GM23338 (cell line): ENCODE measurements at regions not wholly inside any gene's neighbourhood (a gene's known extent, or its start where the extent isn't known, plus 50 kb on each side); places are given as distances from the start of the nearest gene placed in this dataset.

Experiments
- ATAC-seq: fragments of 200-7000 bp; cut with Tn5 transposase; 3 replicates; pipeline ENCODE4 v1.9.1; 2020
- DNase-seq: peaks from one replicate; pipeline ENCODE4 v3.0.0-alpha.2; 2015; ENCODE audit warnings: low spot score
- H2AFZ ChIP-seq: fragments of 200-600 bp; sonication (generic); 2 replicates; pipeline ENCODE4 v1.8.0; 2016; ENCODE audit warnings: antibody characterized with exemption, mild to moderate bottlenecking, moderate library complexity
- H3F3A ChIP-seq: fragments of 200-600 bp; sonication (generic); replicated peaks from 2 replicates; pipeline ENCODE4 v1.8.0; 2017; ENCODE audit warnings: antibody characterized with exemption, mixed run types, low read depth
- H3K27ac ChIP-seq: fragments of 200-600 bp; sonication (generic); 2 replicates; pipeline ENCODE4 v1.6.1; 2016; ENCODE audit warnings: low read depth
- H3K27me3 ChIP-seq: fragments of 200-600 bp; sonication (generic); 2 replicates; pipeline ENCODE4 v1.8.0; 2016; ENCODE audit warnings: mild to moderate bottlenecking, mixed run types, moderate library complexity; ENCODE audit not compliant: insufficient read depth
- H3K36me3 ChIP-seq: fragments of 200-600 bp; sonication (generic); 2 replicates; pipeline ENCODE4 v1.8.0; 2016; ENCODE audit warnings: mild to moderate bottlenecking; ENCODE audit not compliant: insufficient read depth
- H3K4me1 ChIP-seq: fragments of 200-600 bp; sonication (generic); 2 replicates; pipeline ENCODE4 v1.8.0; 2016; ENCODE audit warnings: mild to moderate bottlenecking, moderate library complexity; ENCODE audit not compliant: insufficient read depth
- H3K4me2 ChIP-seq: fragments of 200-600 bp; sonication (generic); 2 replicates; pipeline ENCODE4 v1.7.1; 2017; ENCODE audit warnings: mixed run types
- H3K4me3 ChIP-seq: fragments of 200-600 bp; sonication (generic); 2 replicates; pipeline ENCODE4 v1.6.1; 2016; ENCODE audit warnings: mixed run types
- H3K79me2 ChIP-seq: fragments of 200-600 bp; sonication (generic); replicated peaks from 2 replicates; pipeline ENCODE4 v1.8.0; 2017; ENCODE audit warnings: mild to moderate bottlenecking; ENCODE audit not compliant: insufficient read depth
- H3K9me2 ChIP-seq: fragments of 200-600 bp; sonication (generic); 2 replicates; pipeline ENCODE4 v1.8.0; 2017; ENCODE audit not compliant: insufficient read depth
- H4K20me1 ChIP-seq: fragments of 200-600 bp; sonication (generic); replicated peaks from 2 replicates; pipeline ENCODE4 v1.8.0; 2017; ENCODE audit warnings: mild to moderate bottlenecking; ENCODE audit not compliant: insufficient read depth
- H3K27ac Mint-ChIP-seq: 2 replicates; pipeline ENCODE4 v1.8.0; 2020; ENCODE audit warnings: inconsistent platforms, mild to moderate bottlenecking, moderate library complexity, mixed read lengths
- H3K27me3 Mint-ChIP-seq: 3 replicates; pipeline ENCODE4 v1.8.0; 2022; ENCODE audit warnings: low read depth, mild to moderate bottlenecking, moderate library complexity, mixed read lengths, inconsistent platforms; ENCODE audit not compliant: insufficient read depth, poor library complexity
- H3K36me3 Mint-ChIP-seq: 3 replicates; pipeline ENCODE4 v1.8.0; 2021; ENCODE audit warnings: low read depth, mild to moderate bottlenecking, inconsistent platforms, moderate library complexity, mixed read lengths
- H3K4me1 Mint-ChIP-seq: 3 replicates; pipeline ENCODE4 v1.8.0; 2020; ENCODE audit warnings: mild to moderate bottlenecking, inconsistent platforms, mixed read lengths
- H3K4me3 Mint-ChIP-seq: 3 replicates; pipeline ENCODE4 v1.8.0; 2021; ENCODE audit warnings: moderate library complexity, mild to moderate bottlenecking, inconsistent platforms, mixed read lengths
- H3K9me3 Mint-ChIP-seq: 3 replicates; pipeline ENCODE4 v1.8.0; 2020; ENCODE audit warnings: moderate library complexity, mild to moderate bottlenecking, inconsistent platforms, mixed read lengths
- CREB1 ChIP-seq: fragments of 250-450 bp; sonication (Bioruptor Pico); IDR thresholded peaks from 2 replicates; pipeline ENCODE4 v1.5.0; 2020; ENCODE audit warnings: low read depth, mild to moderate bottlenecking, moderate library complexity
- ETS1 ChIP-seq: IDR thresholded peaks from 2 replicates; pipeline ENCODE4 v1.6.1; 2016; ENCODE audit warnings: antibody characterized with exemption
- EZH2phosphoT487 ChIP-seq: fragments of 200-600 bp; sonication (generic); IDR thresholded peaks from one replicate; pipeline ENCODE4 v1.8.1; 2018; ENCODE audit warnings: antibody characterized with exemption; ENCODE audit not compliant: unreplicated experiment
- JUNB ChIP-seq: IDR thresholded peaks from one replicate; pipeline ENCODE4 v1.6.1; 2016; ENCODE audit warnings: antibody characterized with exemption; ENCODE audit not compliant: unreplicated experiment
- REST ChIP-seq: IDR thresholded peaks from one replicate; pipeline ENCODE4 v1.6.1; 2018; ENCODE audit warnings: antibody characterized with exemption; ENCODE audit not compliant: unreplicated experiment
- STAT1 ChIP-seq: IDR thresholded peaks from one replicate; pipeline ENCODE4 v1.6.1; 2016; ENCODE audit warnings: antibody characterized with exemption; ENCODE audit not compliant: unreplicated experiment
- ZNF331 ChIP-seq: fragments of 250-450 bp; sonication (Bioruptor Pico); IDR thresholded peaks from 2 replicates; pipeline ENCODE4 v1.5.0; 2020; ENCODE audit warnings: low read depth, mild to moderate bottlenecking, moderate library complexity
- ZNF462 ChIP-seq: fragments of 250-450 bp; sonication (Bioruptor Pico); IDR thresholded peaks from 2 replicates; pipeline ENCODE4 v1.5.0; 2020; ENCODE audit warnings: mild to moderate bottlenecking, moderate library complexity

- no peak for TF ChIP-seq ZNF462 (CRISPR knock-in tag)
- no peak for TF ChIP-seq ZNF331 (CRISPR knock-in tag)
Observed at GRCh38 chr6:40936818-40937251, 102.2 kb downstream of the UNC5CL start (continued).

DNA sequence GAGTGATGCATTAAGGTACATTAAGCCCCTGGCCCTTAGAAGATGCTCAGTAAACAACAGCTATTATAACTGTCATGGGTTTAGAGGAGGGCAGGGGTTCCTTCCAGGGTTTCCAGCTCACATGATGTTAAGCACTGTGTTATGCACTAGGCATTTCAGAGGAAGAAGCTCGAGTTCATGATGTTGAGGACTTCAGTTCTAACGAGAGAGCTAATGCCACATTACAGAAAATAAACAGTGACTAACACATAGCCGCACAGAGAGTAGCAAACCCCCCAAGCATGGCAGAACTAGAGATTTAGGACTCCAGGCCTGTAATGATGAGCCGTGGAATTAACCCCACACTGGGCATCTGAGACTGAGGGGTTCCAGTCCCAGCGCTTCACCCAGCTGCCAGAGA lies 105.2 kb downstream of the UNC5CL start:
- Histone ChIP-seq H3K79me2 (no peaks in the 10 kb centered on the region), H2AFZ (no peak overlapping the region), H3K4me3 (no peak overlapping the region), H3K4me1 (no peaks in the 10 kb centered on the region), H3K36me3 (no peaks in the 10 kb centered on the region), H4K20me1 (no peaks in the 10 kb centered on the region), H3F3A (no peaks in the 10 kb centered on the region), H3K27me3 (no peaks in the 10 kb centered on the region), H3K27ac (no peak overlapping the region), H3K4me2 (no peak overlapping the region), H3K9me2 (peaks cover 17% of the 10 kb centered on the region; the same call in 1 of the 2 replicates)
- ATAC-seq (no peak), DNase-seq (no peak)
- Mint-ChIP-seq H3K9me3 (no peaks in the 10 kb centered on the region), H3K27me3 (no peaks in the 10 kb centered on the region), H3K27ac (no peak overlapping the region), H3K36me3 (no peaks in the 10 kb centered on the region), H3K4me1 (peaks cover 8% of the 10 kb centered on the region; the same call in 2 of the 3 replicates), H3K4me3 (no peak overlapping the region)
- TF ChIP-seq EZH2phosphoT487 (no peak), CREB1 (CRISPR knock-in tag) (no peak), STAT1 (no peak), REST (no peak), ETS1 (no peak), JUNB (no peak)
